ENCODE measurements at regions not wholly inside any gene's neighbourhood (a gene's known extent, or its start where the extent isn't known, plus 50 kb on each side); places are given as distances from the start of the nearest gene placed in this dataset.

- Histone ChIP-seq H3K4me1 (no peaks in the 10 kb centered on the region), H3K36me3 (no peaks in the 10 kb centered on the region), H3K27ac (no peak overlapping the region), H3K9me3 (no peaks in the 10 kb centered on the region), H3K27me3 (no peaks in the 10 kb centered on the region), H3K4me3 (no peak overlapping the region)
- no peak for DNase-seq
- intact Hi-C loops (cut with DNase I; ENCODE audit: low total_unique reads), result no loop called here
- TF ChIP-seq POLR2A (IDR thresholded peaks at IDR 0.05), result no peak
- TF ChIP-seq, protein P1, sequence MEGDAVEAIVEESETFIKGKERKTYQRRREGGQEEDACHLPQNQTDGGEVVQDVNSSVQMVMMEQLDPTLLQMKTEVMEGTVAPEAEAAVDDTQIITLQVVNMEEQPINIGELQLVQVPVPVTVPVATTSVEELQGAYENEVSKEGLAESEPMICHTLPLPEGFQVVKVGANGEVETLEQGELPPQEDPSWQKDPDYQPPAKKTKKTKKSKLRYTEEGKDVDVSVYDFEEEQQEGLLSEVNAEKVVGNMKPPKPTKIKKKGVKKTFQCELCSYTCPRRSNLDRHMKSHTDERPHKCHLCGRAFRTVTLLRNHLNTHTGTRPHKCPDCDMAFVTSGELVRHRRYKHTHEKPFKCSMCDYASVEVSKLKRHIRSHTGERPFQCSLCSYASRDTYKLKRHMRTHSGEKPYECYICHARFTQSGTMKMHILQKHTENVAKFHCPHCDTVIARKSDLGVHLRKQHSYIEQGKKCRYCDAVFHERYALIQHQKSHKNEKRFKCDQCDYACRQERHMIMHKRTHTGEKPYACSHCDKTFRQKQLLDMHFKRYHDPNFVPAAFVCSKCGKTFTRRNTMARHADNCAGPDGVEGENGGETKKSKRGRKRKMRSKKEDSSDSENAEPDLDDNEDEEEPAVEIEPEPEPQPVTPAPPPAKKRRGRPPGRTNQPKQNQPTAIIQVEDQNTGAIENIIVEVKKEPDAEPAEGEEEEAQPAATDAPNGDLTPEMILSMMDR (IDR thresholded peaks at IDR 0.05), result no peak
Measured at GRCh38 chr10:31081937-31082840, 50.5 kb upstream of the ZNF438 start.

GRCh38 chr10:31083765-31084184 is 52.1 kb upstream of the ZNF438 start:
- TF ChIP-seq, protein P1 (IDR thresholded peaks at IDR 0.05), result peak in 2 of 4 experiments; percentile 21 to 28
- no peak for TF ChIP-seq POLR2A (IDR thresholded peaks at IDR 0.05)
- no peak for DNase-seq
- no peak overlapping the region for H3K4me3 ChIP-seq
- H3K4me1 ChIP-seq, result no peaks in the 10 kb centered on the region
- no peaks in the 10 kb centered on the region for H3K9me3 ChIP-seq
- no peaks in the 10 kb centered on the region for H3K27me3 ChIP-seq
- intact Hi-C loops (cut with DNase I; ENCODE audit: low total_unique reads), result no loop called here
- no peak overlapping the region for H3K27ac ChIP-seq
- H3K36me3 ChIP-seq, result no peaks in the 10 kb centered on the region

DNA sequence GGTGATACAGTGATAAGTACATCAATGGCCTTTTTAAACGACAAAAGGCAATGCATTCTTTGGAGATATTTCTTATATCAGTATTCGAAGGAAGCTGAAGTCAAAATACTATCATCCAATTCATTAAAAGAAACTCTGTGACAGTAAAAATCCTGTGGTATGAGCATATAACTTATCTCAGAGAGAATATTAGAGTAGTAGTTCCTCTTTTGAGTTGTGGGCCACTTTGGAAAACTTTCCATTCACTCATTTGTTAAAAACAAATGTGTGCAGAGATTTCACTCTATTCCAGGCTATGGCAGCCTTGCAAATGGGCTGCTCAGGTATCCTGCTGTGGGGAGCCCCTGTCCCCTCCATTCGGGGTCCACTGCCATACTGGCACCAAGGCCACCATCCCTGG is 55.3 kb upstream of the ZNF438 start:
- Histone ChIP-seq H3K9me3 (no peaks in the 10 kb centered on the region), H3K4me1 (no peaks in the 10 kb centered on the region), H3K4me3 (no peak overlapping the region), H3K36me3 (no peaks in the 10 kb centered on the region), H3K27ac (no peak overlapping the region), H3K27me3 (no peaks in the 10 kb centered on the region)
- TF ChIP-seq POLR2A (IDR thresholded peaks at IDR 0.05), result no peak
- TF ChIP-seq, protein P1 (IDR thresholded peaks at IDR 0.05), result no peak
- intact Hi-C loops (cut with DNase I; ENCODE audit: low total_unique reads), result no loop called here
- DNase-seq, result no peak

- Histone ChIP-seq H3K27ac (no peak overlapping the region), H3K4me1 (no peaks in the 10 kb centered on the region), H3K9me3 (no peaks in the 10 kb centered on the region), H3K36me3 (no peaks in the 10 kb centered on the region), H3K27me3 (no peaks in the 10 kb centered on the region), H3K4me3 (no peak overlapping the region)
- intact Hi-C loops (cut with DNase I; ENCODE audit: low total_unique reads), result no loop called here
- DNase-seq, result no peak
- no peak for TF ChIP-seq POLR2A (IDR thresholded peaks at IDR 0.05)
- TF ChIP-seq, protein P1 (IDR thresholded peaks at IDR 0.05), result no peak
Measured at GRCh38 chr10:31087851-31088250, 56.2 kb upstream of the ZNF438 start.

DNA sequence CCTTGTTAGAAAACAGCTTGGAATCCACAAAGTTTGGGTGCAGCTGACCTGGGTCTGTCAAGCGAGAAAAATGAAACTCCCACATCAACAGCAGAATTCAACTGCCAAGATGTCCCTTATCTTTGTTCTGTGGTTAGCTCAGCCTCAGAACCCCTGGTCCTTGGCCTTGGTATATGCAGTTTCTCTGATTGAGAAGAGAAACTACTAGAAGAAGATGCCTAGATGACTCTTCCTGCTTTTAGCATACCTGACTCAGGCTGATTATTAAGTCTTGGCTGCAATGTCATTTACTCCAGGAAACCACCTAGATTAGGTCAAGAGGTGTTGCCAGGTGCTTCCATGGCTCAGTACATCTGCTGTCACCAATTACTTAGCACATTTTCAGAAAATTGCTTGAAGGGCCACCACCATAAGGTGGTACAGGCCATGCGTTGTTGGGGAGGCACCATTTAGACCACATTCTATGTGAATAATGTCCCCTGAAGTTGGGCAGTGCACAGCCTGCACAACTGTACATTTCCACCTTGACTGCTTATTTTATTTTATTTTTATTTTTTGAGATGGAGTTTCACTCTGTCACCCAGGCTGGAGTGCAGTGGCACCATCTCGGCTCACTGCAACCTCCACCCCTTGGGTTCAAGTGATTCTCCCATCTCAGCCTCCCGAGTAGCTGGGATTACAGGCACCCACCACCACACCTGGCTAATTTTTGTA is 59.4 kb upstream of the ZNF438 start:
- Histone ChIP-seq H3K27me3 (no peaks in the 10 kb centered on the region), H3K9me3 (no peaks in the 10 kb centered on the region), H3K27ac (no peak overlapping the region), H3K4me1 (no peaks in the 10 kb centered on the region), H3K4me3 (no peak overlapping the region), H3K36me3 (no peaks in the 10 kb centered on the region)
- intact Hi-C loops (cut with DNase I; ENCODE audit: low total_unique reads), result no loop called here
- TF ChIP-seq POLR2A (IDR thresholded peaks at IDR 0.05), result no peak
- TF ChIP-seq, protein P1 (IDR thresholded peaks at IDR 0.05), result no peak
- no peak for DNase-seq

Data from uterus (tissue), 3 donors.